Fibroblast of skin of left quadriceps (primary cell): ENCODE measurements at regions not wholly inside any gene's neighbourhood (a gene's known extent, or its start where the extent isn't known, plus 50 kb on each side); places are given as distances from the start of the nearest gene placed in this dataset.

Experiments used
- DNase-seq, 2 experiments: peaks; one replicate each; pipeline ENCODE4 v3.0.0-alpha.2; 2013; ENCODE audit warnings: low read depth in 2 of 2

- no peak for DNase-seq
These were observed 54.3 kb upstream of the SLC66A3 start for GRCh38 chr2:11100976-11101375.

GRCh38 chr2:11101430-11101829 is 53.8 kb upstream of the SLC66A3 start:
- DNase-seq, result no peak

GRCh38 chr2:11102466-11102865 is 52.8 kb upstream of the SLC66A3 start:
- no peak for DNase-seq

GRCh38 chr2:11102956-11103860 is 52.1 kb upstream of the SLC66A3 start:
- no peak for DNase-seq

GRCh38 chr2:11103984-11104793 is 51.1 kb upstream of the SLC66A3 start:
- DNase-seq, result no peak

- DNase-seq, result no peak
These were observed 50.2 kb upstream of the SLC66A3 start for GRCh38 chr2:11104794-11105660.
